ENCODE measurements at regions not wholly inside any gene's neighbourhood (a gene's known extent, or its start where the extent isn't known, plus 50 kb on each side); places are given as distances from the start of the nearest gene placed in this dataset.

DNA sequence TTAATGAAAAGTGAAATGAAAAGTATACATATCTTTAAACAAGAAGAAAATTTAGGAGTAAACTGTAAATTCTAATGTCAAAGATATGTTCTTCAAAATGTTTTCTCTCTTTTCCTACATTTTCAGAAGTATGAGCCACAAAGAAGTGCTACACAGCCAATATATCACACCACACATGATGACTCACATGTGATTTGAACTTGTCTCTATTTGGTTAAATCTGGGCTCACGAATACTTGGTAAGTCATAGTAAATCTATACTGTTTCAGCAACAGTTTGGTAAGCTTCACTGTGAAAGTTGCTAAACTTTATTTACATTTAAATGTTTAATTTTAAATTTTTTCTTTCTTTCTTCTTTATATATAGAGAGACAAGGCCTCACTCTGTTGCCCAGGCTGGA, 380.6 kb upstream of the IGFBP3 start:
- TF ChIP-seq POLR2A (IDR thresholded peaks at IDR 0.05): no peak
- TF ChIP-seq, protein P1, sequence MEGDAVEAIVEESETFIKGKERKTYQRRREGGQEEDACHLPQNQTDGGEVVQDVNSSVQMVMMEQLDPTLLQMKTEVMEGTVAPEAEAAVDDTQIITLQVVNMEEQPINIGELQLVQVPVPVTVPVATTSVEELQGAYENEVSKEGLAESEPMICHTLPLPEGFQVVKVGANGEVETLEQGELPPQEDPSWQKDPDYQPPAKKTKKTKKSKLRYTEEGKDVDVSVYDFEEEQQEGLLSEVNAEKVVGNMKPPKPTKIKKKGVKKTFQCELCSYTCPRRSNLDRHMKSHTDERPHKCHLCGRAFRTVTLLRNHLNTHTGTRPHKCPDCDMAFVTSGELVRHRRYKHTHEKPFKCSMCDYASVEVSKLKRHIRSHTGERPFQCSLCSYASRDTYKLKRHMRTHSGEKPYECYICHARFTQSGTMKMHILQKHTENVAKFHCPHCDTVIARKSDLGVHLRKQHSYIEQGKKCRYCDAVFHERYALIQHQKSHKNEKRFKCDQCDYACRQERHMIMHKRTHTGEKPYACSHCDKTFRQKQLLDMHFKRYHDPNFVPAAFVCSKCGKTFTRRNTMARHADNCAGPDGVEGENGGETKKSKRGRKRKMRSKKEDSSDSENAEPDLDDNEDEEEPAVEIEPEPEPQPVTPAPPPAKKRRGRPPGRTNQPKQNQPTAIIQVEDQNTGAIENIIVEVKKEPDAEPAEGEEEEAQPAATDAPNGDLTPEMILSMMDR (IDR thresholded peaks at IDR 0.05): no peak

All from adrenal gland (tissue), 5 donors.